NCI-H82 treated with DMSO at 0.1 percent for 48 hours (cell line): ENCODE measurements at regions not wholly inside any gene's neighbourhood (a gene's known extent, or its start where the extent isn't known, plus 50 kb on each side); places are given as distances from the start of the nearest gene placed in this dataset.

Experiments used
- DNase-seq: peaks from one replicate; lab custom pipeline; 2025; ENCODE audit not compliant: unreplicated experiment; lab: John Stamatoyannopoulos, UW

DNA sequence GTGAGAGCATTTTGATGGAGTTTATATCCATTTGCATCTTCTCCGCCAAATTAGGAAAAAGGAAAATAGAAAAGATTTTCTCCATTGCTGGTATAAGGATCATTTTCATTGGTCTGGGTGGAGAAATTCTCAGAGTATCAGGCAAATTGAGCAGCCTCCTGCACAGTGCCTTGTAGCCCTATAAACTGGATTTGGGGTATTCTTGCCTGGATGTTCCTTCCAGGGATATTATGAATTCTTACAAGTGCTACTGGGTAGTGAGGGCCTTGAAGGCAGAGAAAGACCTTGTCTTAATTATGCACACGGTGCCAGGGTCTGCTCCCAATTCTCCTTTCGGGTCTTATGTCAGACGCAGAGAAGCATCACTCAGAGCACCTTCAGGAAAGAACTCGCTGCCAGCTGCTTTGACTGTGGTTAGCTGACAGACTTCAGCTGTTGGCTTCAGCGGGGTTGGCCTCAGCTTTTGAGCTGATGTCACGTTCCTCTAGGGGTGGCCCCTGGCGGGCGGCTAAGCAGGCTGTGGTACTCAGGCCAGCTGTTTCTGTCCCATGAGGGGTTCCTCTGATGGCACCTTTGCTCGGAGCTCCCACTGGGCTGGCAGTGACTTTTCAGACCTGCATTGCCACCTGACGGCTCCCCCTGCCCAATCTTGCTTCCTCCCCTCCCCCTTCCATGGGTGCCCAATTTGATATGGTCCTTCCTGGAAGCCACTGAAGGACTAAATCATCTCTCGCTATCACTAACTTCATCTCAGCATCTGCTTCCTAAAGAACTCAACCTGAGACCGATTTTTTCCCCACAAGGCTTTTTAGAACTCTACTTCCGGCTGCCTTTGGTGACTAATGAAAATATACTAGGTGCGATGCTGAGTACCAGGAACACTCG is 519.5 kb downstream of the BCOR start:
- DNase-seq = no peak

DNA sequence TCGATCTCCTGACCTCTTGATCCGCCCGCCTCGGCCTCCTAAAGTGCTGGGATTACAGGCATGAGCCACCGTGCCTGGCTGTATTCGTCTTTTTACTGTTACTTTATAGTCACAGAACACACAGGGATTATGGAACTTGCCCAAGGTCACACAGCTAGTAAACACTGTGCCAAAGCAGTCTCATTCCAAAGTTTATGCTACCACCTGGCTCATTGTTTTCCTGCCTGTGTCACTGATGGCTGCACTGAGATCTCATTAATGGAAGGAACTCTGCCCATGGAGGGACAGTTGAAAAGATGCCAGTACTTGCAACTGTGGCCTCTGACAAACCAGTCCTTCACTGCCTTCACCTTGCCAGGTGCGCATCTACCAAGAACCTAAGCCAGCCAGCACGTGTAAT is 517.7 kb downstream of the BCOR start:
- DNase-seq = no peak

DNA sequence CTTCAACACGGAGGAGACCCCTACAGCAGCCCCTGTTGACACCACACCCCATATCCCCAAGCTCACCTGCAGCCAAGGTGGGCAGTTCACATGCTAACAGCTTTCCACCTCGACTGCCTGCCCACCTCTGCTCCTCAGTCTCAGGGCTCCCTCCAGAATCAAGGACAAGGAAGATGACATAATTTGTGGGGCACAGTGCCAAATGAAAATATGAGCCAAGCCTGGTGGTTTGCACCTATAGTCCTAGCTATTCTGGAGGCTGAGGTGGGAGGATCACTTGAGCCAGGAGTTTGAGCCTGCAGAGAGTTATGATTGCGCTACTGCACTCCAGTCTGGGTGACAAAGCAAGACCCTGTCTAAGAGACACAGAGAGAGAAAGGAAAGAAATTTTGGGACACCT is 516.3 kb downstream of the BCOR start:
- DNase-seq = no peak

DNA sequence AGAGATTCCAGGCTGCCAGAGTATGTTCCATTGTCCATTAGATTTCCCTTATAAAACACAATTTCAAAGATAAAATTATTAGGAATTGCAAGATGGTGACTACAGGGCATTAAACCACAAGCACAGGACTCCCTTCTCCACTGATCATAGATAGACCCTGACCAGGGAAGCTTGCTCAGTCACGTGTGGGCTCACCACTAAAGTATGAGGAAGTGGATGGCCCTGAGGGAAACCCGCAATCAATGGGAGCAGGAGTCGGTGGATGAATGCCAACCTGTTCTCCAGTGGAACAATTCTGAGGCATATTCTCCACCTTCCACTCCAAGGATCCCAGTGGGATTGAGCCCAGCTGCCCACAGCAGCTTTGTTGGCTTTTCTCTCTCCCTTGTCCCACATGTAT is 515.7 kb downstream of the BCOR start:
- DNase-seq = no peak

DNA sequence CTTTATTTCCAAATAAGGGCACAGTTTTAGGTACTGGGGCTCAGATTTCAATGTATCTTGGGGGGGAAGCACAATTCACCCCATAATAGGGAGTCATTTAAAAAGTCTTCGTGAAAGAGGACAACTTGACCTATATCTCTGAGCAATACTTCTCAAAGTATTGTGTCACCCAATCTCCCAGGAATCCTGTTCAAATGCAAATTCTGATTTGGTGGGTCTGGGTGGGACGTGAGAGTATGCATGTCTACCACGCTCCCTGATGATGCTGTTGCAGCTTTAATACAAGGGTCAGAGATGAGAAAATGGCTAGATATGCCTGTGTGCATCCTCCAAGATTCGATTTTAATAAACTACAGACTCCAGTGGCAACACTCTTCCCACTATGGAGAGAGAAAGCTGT is 514.8 kb downstream of the BCOR start:
- no peak for DNase-seq

DNA sequence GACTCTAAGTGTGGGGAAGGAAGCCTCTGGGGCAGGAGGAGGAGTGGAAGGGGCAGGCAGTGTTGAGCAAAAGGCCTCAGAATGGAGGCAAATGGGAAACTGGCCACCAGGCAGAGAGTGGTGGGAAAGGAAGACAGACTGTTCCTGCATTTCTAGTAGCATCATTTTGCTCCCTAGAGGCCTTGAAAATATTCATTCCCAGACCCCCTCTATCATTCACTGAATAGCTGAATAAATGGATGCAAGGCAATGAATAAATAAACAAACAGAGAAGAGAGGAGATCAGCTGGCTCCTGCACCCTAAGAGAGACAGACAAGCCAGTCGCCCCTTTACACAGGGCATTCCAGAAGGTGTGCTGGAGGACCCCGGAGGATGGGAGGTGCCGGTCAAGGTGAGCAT is 511.9 kb downstream of the BCOR start:
- DNase-seq = no peak

DNA sequence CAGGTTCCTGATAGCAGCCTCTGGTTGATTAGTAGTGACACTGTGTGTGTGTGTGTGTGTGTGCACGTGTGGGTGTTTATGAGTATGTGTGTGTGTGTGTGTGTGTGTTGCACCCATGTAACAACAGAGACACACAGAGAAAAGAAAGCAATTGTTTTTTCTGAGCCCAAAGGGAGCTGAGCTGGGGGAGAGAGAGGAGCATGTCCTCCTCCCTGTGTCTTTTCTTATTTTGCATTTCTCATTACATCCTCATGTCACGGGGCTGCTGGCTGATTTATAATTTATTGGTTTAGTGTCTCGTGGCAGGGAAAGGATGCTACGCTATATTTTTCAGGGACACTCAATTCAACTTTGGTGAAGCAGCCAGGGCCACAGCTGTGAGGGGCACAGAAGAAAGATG is 511.4 kb downstream of the BCOR start:
- DNase-seq = no peak

DNA sequence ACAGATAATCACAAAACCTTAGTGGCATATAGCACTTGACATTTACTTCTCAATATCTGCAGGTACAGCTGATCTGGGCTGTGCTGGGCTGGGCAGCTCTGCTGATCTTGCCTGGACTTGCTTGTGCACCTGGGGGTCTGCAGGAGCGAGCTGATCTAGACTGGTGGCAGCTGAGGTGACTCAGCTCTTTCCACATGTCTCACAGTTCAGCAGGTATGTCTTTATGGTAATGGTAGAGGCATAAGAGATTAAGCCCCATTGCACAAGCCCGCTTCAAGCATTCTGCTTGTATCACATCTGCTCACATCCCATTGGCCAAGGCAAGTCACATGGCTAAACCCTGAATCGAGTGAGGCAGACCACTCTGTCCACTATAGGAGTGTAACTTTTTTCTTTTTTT is 506.7 kb downstream of the BCOR start:
- DNase-seq = no peak

DNA sequence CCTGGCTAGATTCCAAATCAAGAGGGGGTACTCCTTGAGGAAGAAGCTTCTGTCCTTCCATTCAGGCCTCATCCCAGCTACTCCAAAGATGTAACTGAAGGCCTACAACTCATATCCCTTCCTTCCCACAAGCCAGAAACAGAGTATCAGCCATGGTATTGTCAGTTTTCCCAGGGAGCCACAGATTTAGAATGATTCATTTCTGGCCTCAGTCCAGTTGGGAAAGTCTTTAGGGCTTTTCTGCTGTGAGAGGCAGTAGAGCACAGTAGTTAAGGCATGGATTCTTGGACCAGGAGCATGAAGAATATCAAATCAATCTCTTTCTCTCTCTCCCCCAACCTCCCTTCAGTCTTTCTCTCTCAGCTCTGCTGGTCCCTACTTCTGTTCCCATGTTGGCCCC is 505.0 kb downstream of the BCOR start:
- no peak for DNase-seq

DNA sequence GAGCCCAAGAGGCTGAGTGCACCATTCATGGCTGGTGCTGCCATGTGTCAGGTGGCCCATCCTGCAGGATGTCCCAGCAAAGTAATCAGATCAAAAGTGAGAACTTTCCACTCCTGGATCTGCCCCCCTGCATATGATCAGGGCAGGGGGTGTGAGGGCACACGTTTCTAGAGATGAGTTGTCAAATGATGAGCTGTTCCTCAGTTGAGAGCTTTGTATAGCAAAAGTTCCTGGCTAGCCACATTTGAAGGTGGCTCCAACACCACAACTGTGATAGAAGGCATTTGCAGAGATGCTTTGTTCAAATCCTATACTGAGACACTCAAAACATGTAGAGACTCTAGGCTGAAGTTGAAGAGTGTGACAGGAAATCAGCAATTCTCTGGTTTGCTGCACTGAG is 501.8 kb downstream of the BCOR start:
- no peak for DNase-seq

DNA sequence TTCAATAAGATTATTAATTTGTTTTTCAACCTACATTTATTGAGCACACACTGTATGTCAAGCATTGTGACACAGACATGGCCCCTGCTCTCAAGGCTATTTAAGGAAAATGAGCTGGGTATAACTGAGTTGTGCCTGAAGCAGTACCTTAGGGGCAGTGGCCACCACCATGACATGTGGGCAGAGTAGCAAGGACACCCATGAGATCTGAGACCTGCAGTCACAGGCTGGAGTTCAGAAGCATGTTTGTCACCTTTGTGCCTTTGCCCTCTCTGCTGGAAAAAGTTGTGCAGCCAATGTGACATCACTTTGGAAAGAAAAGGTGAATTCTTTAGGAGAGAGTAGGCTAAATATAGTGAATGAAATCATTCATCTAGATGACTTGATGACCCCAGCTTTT is 501.3 kb downstream of the BCOR start:
- DNase-seq = no peak

DNA sequence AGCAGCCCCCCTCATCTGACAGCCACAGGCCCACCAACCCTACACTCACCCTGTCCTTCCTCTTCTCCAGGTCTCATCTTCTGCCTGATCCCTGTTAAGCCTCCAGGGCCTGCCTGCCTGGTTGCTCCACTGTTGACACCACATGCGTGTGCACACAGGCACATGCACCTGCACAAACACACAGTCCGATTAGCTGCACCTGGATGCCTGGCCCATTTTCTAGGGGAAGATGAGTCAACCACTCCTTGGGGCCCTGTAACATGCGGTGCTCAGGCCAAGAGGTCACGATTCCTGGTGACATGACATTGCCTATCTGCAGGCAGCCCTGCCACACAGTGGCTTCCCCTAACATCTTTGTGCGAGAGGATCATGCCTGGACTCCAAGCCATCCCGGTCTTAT is 498.4 kb downstream of the BCOR start:
- no peak for DNase-seq

DNA sequence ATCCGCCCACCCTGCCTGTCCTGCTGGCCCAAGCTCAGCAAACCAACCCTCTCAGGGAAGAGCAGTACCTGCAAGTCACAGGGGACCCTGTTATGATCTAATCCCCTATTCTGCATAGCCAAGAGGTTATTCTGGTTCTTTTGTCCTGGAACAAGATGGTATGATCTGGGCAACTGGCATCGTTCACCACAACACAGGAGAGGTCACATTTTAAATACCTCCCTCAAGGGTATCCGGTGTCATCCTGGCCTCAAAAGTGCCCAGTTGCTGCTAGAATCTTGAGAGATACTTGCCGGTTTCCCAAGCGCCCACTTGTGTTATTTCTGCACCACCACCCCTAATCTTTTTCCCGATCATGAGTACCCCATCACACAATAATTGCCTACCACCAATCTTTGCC is 497.5 kb downstream of the BCOR start:
- DNase-seq = no peak

DNA sequence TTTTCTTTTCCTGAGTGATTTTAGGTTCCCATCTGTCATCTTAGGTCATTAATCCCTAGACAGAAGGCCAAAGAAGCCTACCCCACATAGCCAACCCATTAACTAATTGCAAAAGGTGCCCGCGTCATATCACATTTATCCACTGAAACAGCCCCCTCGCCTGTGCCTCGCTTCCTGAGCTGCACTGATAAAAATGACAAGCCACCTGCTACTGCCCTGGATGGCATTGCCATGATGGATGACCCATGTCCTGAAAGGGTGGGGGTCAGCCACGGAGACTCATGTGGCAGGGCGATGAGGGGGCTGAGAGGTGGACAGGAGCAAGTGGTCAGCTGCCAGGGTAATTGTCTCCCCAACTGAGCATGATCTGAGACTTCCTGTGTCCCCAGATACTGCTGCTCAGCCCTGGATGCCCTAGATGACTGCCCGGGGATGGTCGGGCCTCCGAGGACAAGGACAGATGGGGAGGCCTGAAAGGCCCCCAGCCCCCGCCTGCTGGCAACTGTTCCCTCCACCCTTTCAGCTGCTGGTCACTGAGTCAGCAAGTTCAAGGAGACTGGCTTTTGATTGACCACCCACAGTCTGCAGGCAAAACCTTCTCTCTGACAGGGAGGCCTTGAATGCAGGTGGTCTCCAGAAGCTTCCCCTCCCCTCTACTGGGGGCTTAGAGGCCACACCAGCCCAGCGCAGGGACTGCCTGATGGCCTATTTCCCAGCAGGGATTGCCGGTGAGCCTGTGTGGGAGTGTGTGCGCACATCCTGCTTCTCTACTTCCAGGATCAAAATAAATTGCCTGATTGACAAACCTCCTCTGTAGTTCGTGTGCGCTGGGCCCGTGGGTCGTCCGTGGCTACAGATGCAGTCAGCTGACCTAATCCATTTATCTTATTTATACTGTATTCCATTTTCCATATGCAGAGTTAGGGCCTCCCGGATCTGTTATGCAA is 496.3 kb downstream of the BCOR start:
- DNase-seq = peak; percentile 91

DNA sequence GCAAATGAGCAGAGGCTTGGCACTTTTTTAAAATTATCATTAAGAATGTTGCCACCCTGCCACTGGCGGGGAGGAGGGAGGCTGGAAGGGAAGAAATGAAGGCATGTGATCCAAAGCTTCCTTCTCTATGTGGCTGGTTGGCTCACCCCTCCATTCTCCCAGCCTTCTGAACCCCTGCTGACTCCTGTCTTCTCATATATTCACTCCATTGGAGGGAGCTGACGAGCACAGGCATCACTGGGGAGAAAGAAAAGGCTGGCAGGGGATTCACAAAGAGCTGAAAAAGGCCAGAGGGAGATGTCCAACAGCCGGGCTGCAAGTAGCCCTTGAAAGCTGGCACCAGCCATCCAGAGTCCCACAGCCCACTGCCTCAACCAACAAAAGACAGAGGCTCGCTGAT is 495.6 kb downstream of the BCOR start:
- DNase-seq = peak; percentile 36

DNA sequence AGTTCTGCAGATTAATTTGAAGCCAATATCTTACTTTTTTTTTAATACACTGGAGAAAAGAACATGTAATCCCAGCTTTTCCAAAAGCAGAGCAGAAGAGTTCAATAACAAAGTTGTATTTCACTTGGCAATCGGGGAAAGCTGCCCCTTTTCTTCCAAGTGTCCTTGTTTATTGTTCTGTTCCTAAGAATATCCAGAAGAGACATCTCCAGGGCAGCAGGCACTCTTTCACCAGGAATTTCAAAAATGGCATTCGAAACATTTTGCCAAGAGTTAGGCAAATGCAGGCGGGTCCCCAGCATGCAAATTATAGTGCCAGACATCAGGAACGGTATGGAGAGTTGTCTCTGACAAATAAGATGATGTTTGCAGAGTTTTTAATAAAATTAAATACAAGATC is 494.5 kb downstream of the BCOR start:
- DNase-seq = no peak

DNA sequence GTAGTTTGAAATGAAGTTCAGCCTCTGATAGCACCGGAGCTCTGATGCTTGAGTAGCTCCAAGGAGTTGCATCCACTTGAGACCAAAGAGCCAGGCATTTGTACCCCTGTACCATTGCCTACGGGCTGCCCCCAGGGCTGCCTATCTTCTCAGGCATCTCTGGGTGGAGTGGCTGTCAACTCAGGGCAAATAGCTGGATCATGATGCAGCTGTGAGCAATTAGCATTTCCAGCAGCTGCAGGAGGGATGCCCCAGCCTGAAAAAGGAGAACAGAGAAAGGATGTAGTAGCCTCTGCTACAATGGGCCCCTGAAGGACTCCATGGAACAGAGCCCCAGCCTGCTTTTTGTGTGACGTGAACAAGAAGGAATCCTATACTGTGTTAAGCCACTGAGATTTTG is 492.6 kb downstream of the BCOR start:
- DNase-seq = no peak

DNA sequence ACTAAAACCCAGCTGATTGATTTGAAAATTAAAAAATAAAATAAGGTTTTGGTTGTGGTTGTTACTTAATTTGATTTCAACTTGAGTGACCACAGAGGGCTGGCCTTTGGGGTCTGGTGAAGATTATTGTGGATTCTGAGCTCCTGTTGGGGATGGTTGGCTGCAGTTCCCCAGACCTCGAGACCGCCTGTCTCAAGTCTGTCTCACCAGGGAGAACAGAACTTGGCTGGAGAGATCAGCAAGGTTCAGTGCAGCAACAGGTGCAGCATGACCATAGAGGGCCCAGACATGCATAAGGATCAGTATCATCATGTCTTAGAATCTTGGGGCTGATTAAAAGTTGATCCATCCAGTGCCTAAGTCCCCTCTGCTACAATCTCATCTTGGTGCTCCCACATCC is 491.9 kb downstream of the BCOR start:
- no peak for DNase-seq

DNA sequence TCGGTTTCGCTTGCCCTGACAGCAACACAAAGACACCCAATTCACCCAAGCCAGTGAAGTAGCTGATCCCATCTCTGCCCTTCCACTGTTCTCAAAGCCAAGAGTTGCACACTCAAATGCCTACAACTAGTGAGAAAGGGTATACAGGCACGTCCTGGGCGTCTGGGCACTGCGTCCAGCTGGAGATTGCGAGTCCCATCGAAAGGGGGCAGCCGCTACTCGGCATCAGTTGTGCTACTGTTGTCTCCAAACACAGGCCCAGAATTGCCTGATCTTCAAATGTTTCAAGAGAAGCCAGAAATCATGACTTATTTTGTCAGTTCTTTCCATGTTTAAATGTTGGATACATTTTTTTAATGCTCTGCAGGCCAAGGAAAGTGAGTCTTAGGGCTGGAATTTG is 487.8 kb downstream of the BCOR start:
- no peak for DNase-seq

DNA sequence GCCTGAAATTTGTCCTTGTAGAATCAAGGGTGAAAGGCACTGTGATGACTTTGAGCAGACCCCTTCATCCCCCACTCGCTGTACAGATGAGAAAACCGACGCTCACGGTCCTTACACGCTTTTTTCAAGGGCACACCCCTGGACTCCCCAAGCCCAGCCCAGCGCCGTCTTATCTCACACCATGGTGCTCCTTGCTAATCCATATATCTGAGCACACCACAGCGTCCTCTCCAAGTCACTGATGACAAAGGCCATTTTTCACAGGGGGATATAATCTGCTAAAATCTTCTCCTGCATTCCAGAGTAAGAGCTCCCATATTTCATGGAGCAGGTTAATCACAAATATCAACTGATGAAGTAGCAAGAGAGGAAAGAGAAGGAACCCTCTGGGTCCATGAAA is 486.3 kb downstream of the BCOR start:
- no peak for DNase-seq

DNA sequence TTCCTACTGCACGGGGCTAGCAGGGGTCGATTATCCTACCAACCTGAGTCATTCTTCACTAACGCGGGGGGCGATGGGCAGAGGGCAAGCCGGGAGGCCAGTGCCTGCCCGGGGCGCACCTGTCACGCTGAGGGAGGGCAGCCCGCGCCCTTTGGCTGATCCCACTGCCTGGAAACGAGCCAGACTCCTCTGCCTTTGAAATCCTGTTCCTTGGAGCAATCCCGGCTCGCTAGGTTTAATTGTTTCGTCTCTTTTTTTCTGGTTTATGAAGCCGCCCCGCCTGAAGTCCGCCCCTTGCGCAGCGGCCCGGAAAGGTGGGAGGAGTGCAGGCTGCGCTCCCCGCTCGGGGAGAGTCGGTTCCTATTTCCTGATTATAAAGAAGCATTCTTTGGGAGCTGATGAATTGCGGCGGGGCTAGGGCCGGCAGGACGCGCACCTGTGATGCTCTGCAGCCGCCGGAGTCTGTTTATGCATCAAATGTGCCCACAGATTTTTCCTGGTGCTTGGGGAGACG is 484.2 kb downstream of the BCOR start:
- DNase-seq = peak; percentile 56
